BLaER1 (cell line): ENCODE measurements at regions not wholly inside any gene's neighbourhood (a gene's known extent, or its start where the extent isn't known, plus 50 kb on each side); places are given as distances from the start of the nearest gene placed in this dataset.

Experiments used
- H3K27ac ChIP-seq: shearing (Covaris generic); formaldehyde crosslinking; 2 replicates; pipeline ENCODE4 v1.8.1; 2022
- H3K27me3 ChIP-seq: shearing (Covaris generic); formaldehyde crosslinking; 2 replicates; pipeline ENCODE4 v1.8.1; 2022
- H3K36me3 ChIP-seq: shearing (Covaris generic); formaldehyde crosslinking; 2 replicates; pipeline ENCODE4 v1.8.1; 2022
- H3K4me1 ChIP-seq: shearing (Covaris generic); formaldehyde crosslinking; 2 replicates; pipeline ENCODE4 v1.8.1; 2022
- H3K4me2 ChIP-seq: shearing (Covaris generic); formaldehyde crosslinking; 2 replicates; pipeline ENCODE4 v1.8.1; 2022
- H3K4me3 ChIP-seq: shearing (Covaris generic); formaldehyde crosslinking; 2 replicates; pipeline ENCODE4 v1.8.1; 2022
- H3K9ac ChIP-seq: shearing (Covaris generic); formaldehyde crosslinking; 2 replicates; pipeline ENCODE4 v1.8.1; 2022
- H3K9me3 ChIP-seq: shearing (Covaris generic); formaldehyde crosslinking; 2 replicates; pipeline ENCODE4 v1.8.1; 2022
- H4K20me1 ChIP-seq: shearing (Covaris generic); formaldehyde crosslinking; 2 replicates; pipeline ENCODE4 v1.8.1; 2022
- Cebpa-rat ChIP-seq: shearing (Covaris generic); IDR thresholded peaks from 2 replicates; pipeline ENCODE4 v1.8.1; 2022

- Histone ChIP-seq H3K4me3 (no peak overlapping the region), H3K27me3 (no peaks in the 10 kb centered on the region), H3K36me3 (no peaks in the 10 kb centered on the region), H3K9ac (no peak overlapping the region), H3K27ac (no peak overlapping the region), H4K20me1 (no peaks in the 10 kb centered on the region), H3K4me2 (no peak overlapping the region), H3K9me3 (no peaks in the 10 kb centered on the region), H3K4me1 (no peaks in the 10 kb centered on the region)
- no peak for TF ChIP-seq Cebpa-rat
Measured at GRCh38 chr22:27467711-27468110, 333.8 kb downstream of the MN1 start.

GRCh38 chr22:27468712-27469111, 332.8 kb downstream of the MN1 start:
- H4K20me1 ChIP-seq = no peaks in the 10 kb centered on the region
- H3K9me3 ChIP-seq = no peaks in the 10 kb centered on the region
- TF ChIP-seq Cebpa-rat = no peak
- no peaks in the 10 kb centered on the region for H3K36me3 ChIP-seq
- peaks cover 8% of the 10 kb centered on the region for H3K4me1 ChIP-seq
- no peaks in the 10 kb centered on the region for H3K27me3 ChIP-seq
- no peak overlapping the region for H3K9ac ChIP-seq
- no peak overlapping the region for H3K4me2 ChIP-seq
- no peak overlapping the region for H3K4me3 ChIP-seq
- H3K27ac ChIP-seq = no peak overlapping the region

GRCh38 chr22:27470169-27470772, 331.3 kb downstream of the MN1 start:
- Histone ChIP-seq H3K4me2 (no peak overlapping the region), H3K27ac (no peak overlapping the region), H3K4me3 (no peak overlapping the region), H4K20me1 (no peaks in the 10 kb centered on the region), H3K9ac (no peak overlapping the region), H3K9me3 (no peaks in the 10 kb centered on the region), H3K4me1 (peaks cover 23% of the 10 kb centered on the region), H3K36me3 (no peaks in the 10 kb centered on the region), H3K27me3 (no peaks in the 10 kb centered on the region)
- TF ChIP-seq Cebpa-rat = no peak

- H3K4me1 ChIP-seq = peaks cover 46% of the 10 kb centered on the region
- H4K20me1 ChIP-seq = no peaks in the 10 kb centered on the region
- H3K36me3 ChIP-seq = no peaks in the 10 kb centered on the region
- no peaks in the 10 kb centered on the region for H3K9me3 ChIP-seq
- H3K27ac ChIP-seq = no peak overlapping the region
- no peak overlapping the region for H3K9ac ChIP-seq
- H3K4me2 ChIP-seq = no peak overlapping the region
- H3K4me3 ChIP-seq = no peak overlapping the region
- TF ChIP-seq Cebpa-rat = no peak
- no peaks in the 10 kb centered on the region for H3K27me3 ChIP-seq
Measured at GRCh38 chr22:27472975-27473374, 328.6 kb downstream of the MN1 start.

GRCh38 chr22:27473533-27473932, 328.0 kb downstream of the MN1 start:
- Histone ChIP-seq H3K4me3 (no peak overlapping the region), H3K4me2 (peak overlapping the region; percentile 87), H3K27ac (no peak overlapping the region), H3K9me3 (no peaks in the 10 kb centered on the region), H3K4me1 (peaks cover 46% of the 10 kb centered on the region), H4K20me1 (no peaks in the 10 kb centered on the region), H3K9ac (no peak overlapping the region), H3K36me3 (no peaks in the 10 kb centered on the region), H3K27me3 (no peaks in the 10 kb centered on the region)
- no peak for TF ChIP-seq Cebpa-rat

GRCh38 chr22:27474112-27474571, 327.4 kb downstream of the MN1 start:
- Histone ChIP-seq H4K20me1 (no peaks in the 10 kb centered on the region), H3K27ac (no peak overlapping the region), H3K27me3 (no peaks in the 10 kb centered on the region), H3K4me1 (peaks cover 46% of the 10 kb centered on the region), H3K36me3 (no peaks in the 10 kb centered on the region), H3K4me2 (peak overlapping the region; percentile 87), H3K4me3 (0 out of 2 replicates have a peak overlapping the region, but pooled peaks have one; percentile 14), H3K9me3 (no peaks in the 10 kb centered on the region), H3K9ac (no peak overlapping the region)
- TF ChIP-seq Cebpa-rat = no peak

- Histone ChIP-seq H3K9ac (no peak overlapping the region), H3K27ac (peak overlapping the region; percentile 53), H3K9me3 (no peaks in the 10 kb centered on the region), H3K4me3 (0 out of 2 replicates have a peak overlapping the region, but pooled peaks have one; percentile 14), H3K4me2 (peak overlapping the region; percentile 87), H3K27me3 (no peaks in the 10 kb centered on the region), H4K20me1 (no peaks in the 10 kb centered on the region), H3K4me1 (peaks cover 46% of the 10 kb centered on the region), H3K36me3 (no peaks in the 10 kb centered on the region)
- no peak for TF ChIP-seq Cebpa-rat
Measured at GRCh38 chr22:27474711-27475547, 326.6 kb downstream of the MN1 start.

GRCh38 chr22:27475548-27475897, 326.0 kb downstream of the MN1 start:
- Histone ChIP-seq H3K9ac (no peak overlapping the region), H3K27me3 (no peaks in the 10 kb centered on the region), H3K4me1 (peaks cover 46% of the 10 kb centered on the region), H4K20me1 (no peaks in the 10 kb centered on the region), H3K9me3 (no peaks in the 10 kb centered on the region), H3K4me2 (peak overlapping the region; percentile 87), H3K4me3 (no peak overlapping the region), H3K36me3 (no peaks in the 10 kb centered on the region), H3K27ac (peak overlapping the region; percentile 53; the same call in 1 of the 2 replicates)
- no peak for TF ChIP-seq Cebpa-rat

- peaks cover 46% of the 10 kb centered on the region for H3K4me1 ChIP-seq
- no peaks in the 10 kb centered on the region for H4K20me1 ChIP-seq
- no peak for TF ChIP-seq Cebpa-rat
- H3K27ac ChIP-seq = no peak overlapping the region
- no peak overlapping the region for H3K9ac ChIP-seq
- H3K27me3 ChIP-seq = no peaks in the 10 kb centered on the region
- H3K36me3 ChIP-seq = no peaks in the 10 kb centered on the region
- H3K4me2 ChIP-seq = peak overlapping the region; percentile 87
- no peaks in the 10 kb centered on the region for H3K9me3 ChIP-seq
- no peak overlapping the region for H3K4me3 ChIP-seq
Measured at GRCh38 chr22:27476318-27476717, 325.2 kb downstream of the MN1 start.

- Histone ChIP-seq H3K36me3 (no peaks in the 10 kb centered on the region), H3K27me3 (no peaks in the 10 kb centered on the region), H3K9ac (no peak overlapping the region), H3K27ac (no peak overlapping the region), H3K9me3 (no peaks in the 10 kb centered on the region), H3K4me3 (no peak overlapping the region), H4K20me1 (no peaks in the 10 kb centered on the region), H3K4me2 (peak overlapping the region; percentile 87), H3K4me1 (peaks cover 46% of the 10 kb centered on the region)
- TF ChIP-seq Cebpa-rat = no peak
Measured at GRCh38 chr22:27476729-27477128, 324.8 kb downstream of the MN1 start.
